Ishikawa (cell line): ENCODE measurements at regions not wholly inside any gene's neighbourhood (a gene's known extent, or its start where the extent isn't known, plus 50 kb on each side); places are given as distances from the start of the nearest gene placed in this dataset.

Source experiments
- CEBPB ChIP-seq: IDR thresholded peaks from 2 replicates; pipeline ENCODE4 v1.6.1; 2012
- CREB1 ChIP-seq: IDR thresholded peaks from 2 replicates; pipeline ENCODE4 v1.6.1; 2012; ENCODE audit warnings: low read depth
- EGR1 ChIP-seq: IDR thresholded peaks from 2 replicates; pipeline ENCODE4 v1.6.1; 2012
- EP300 ChIP-seq: IDR thresholded peaks from 2 replicates; pipeline ENCODE4 v1.6.1; 2012; ENCODE audit warnings: borderline replicate concordance
- FOXM1 ChIP-seq: IDR thresholded peaks from 2 replicates; pipeline ENCODE4 v1.6.1; 2012; ENCODE audit warnings: low read depth, borderline replicate concordance
- TAF1 ChIP-seq: IDR thresholded peaks from 2 replicates; pipeline ENCODE4 v1.6.1; 2012; ENCODE audit warnings: low read depth, mild to moderate bottlenecking
- TCF12 ChIP-seq: IDR thresholded peaks from 2 replicates; pipeline ENCODE4 v1.6.1; 2012; ENCODE audit warnings: low read depth
- TF ChIP-seq, protein P1 (sequence below): IDR thresholded peaks from 2 replicates; pipeline ENCODE4 v1.6.1; 2012; ENCODE audit warnings: low read depth, mild to moderate bottlenecking
- TF ChIP-seq, protein P2 (sequence below): IDR thresholded peaks from 2 replicates; pipeline ENCODE4 v1.6.1; 2012
- TF ChIP-seq, protein P3 (sequence below): IDR thresholded peaks from 2 replicates; pipeline ENCODE4 v1.6.1; 2012

DNA sequence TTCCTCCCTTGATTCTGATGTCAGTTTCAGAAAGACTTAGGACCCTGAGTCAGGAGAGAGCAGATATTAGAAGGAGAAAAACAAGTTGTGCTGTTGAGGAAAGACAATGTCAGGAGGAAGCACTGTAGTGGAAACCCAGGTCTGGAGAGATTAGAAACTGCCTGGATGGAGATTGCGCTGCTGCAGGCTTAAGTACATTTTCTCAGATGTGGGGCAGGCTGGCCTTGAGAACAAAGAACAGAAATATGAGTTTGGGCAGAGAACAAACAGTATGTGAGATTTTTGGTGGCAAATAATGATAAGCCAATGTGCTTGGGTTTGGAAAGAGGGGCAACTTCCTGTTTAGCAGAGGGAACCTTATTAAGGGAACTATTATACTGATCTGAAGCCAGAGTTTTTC is 74.3 kb upstream of the PRMT8 start:
- TF ChIP-seq TAF1 (no peak), EP300 (no peak), EGR1 (no peak), CREB1 (no peak), FOXM1 (no peak), CEBPB (no peak), TCF12 (no peak)
- TF ChIP-seq, protein P1, sequence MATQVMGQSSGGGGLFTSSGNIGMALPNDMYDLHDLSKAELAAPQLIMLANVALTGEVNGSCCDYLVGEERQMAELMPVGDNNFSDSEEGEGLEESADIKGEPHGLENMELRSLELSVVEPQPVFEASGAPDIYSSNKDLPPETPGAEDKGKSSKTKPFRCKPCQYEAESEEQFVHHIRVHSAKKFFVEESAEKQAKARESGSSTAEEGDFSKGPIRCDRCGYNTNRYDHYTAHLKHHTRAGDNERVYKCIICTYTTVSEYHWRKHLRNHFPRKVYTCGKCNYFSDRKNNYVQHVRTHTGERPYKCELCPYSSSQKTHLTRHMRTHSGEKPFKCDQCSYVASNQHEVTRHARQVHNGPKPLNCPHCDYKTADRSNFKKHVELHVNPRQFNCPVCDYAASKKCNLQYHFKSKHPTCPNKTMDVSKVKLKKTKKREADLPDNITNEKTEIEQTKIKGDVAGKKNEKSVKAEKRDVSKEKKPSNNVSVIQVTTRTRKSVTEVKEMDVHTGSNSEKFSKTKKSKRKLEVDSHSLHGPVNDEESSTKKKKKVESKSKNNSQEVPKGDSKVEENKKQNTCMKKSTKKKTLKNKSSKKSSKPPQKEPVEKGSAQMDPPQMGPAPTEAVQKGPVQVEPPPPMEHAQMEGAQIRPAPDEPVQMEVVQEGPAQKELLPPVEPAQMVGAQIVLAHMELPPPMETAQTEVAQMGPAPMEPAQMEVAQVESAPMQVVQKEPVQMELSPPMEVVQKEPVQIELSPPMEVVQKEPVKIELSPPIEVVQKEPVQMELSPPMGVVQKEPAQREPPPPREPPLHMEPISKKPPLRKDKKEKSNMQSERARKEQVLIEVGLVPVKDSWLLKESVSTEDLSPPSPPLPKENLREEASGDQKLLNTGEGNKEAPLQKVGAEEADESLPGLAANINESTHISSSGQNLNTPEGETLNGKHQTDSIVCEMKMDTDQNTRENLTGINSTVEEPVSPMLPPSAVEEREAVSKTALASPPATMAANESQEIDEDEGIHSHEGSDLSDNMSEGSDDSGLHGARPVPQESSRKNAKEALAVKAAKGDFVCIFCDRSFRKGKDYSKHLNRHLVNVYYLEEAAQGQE: no peak
- TF ChIP-seq, protein P2, sequence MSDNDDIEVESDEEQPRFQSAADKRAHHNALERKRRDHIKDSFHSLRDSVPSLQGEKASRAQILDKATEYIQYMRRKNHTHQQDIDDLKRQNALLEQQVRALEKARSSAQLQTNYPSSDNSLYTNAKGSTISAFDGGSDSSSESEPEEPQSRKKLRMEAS: no peak
- TF ChIP-seq, protein P3, sequence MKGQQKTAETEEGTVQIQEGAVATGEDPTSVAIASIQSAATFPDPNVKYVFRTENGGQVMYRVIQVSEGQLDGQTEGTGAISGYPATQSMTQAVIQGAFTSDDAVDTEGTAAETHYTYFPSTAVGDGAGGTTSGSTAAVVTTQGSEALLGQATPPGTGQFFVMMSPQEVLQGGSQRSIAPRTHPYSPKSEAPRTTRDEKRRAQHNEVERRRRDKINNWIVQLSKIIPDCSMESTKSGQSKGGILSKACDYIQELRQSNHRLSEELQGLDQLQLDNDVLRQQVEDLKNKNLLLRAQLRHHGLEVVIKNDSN: no peak
